ENCODE measurements at regions not wholly inside any gene's neighbourhood (a gene's known extent, or its start where the extent isn't known, plus 50 kb on each side); places are given as distances from the start of the nearest gene placed in this dataset.

DNA sequence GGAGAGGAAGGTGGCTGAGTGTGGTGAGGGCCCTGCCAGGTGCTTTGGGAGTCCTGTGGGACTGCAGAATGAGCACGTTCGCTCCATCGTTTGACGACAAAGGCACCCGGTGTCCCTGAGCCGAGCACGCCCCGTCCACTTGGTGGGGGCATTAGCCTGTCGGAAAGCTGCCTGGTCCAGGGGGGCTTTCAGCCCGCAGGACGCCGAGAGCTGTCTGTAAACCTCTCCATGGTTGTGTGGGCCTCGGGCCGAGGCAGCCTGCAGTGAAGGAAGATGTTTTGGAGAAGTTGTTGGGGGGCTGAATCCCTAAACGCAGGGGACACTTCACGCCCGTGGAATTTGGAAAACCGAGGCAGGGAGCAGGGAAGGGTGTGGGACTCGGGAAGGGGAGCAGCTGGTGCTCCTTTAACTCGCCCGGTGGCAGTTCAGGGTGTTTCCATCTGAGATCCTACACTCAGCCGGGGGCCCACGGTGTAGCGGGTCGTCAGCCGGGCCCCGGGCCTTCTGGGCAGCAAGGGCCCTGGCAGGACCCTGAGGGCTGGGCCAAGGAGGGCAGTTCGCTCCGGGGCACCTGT, 53.8 kb downstream of the MRPL36 start:
- TF ChIP-seq CTCF (conservative IDR thresholded peaks at IDR 0.05) (no peak), ZFX (IDR thresholded peaks at IDR 0.05) (no peak)
